SK-N-SH treated with all-trans-retinoic acid at 6 μM for 48 hours (cell line): ENCODE measurements at regions not wholly inside any gene's neighbourhood (a gene's known extent, or its start where the extent isn't known, plus 50 kb on each side); places are given as distances from the start of the nearest gene placed in this dataset.

Source experiments
- GLIS3 ChIP-seq: fragments of 250-450 bp; sonication (Bioruptor Pico); IDR thresholded peaks from 2 replicates; pipeline ENCODE4 v1.5.0; 2020; ENCODE audit warnings: mild to moderate bottlenecking, moderate library complexity
- ISL1 ChIP-seq: fragments of 250-450 bp; sonication (Bioruptor Pico); IDR thresholded peaks from 2 replicates; pipeline ENCODE4 v2.1.2; 2022; ENCODE audit warnings: mild to moderate bottlenecking, moderate library complexity
- OSR1 ChIP-seq: fragments of 250-450 bp; sonication (Bioruptor Pico); IDR thresholded peaks from 2 replicates; pipeline ENCODE4 v1.8.0; 2022; ENCODE audit warnings: moderate library complexity, mild to moderate bottlenecking, inconsistent platforms
- PATZ1 ChIP-seq: fragments of 250-450 bp; sonication (Bioruptor Pico); IDR thresholded peaks from 2 replicates; pipeline ENCODE4 v1.8.0; 2020; ENCODE audit warnings: mild to moderate bottlenecking, moderate library complexity, borderline replicate concordance
- POU6F1 ChIP-seq: fragments of 250-450 bp; sonication (Bioruptor Pico); IDR thresholded peaks from 2 replicates; pipeline ENCODE4 v1.8.0; 2021; ENCODE audit warnings: low read depth, mild to moderate bottlenecking, moderate library complexity, borderline replicate concordance
- SNAI2 ChIP-seq: fragments of 250-450 bp; sonication (Bioruptor Pico); IDR thresholded peaks from 2 replicates; pipeline ENCODE4 v1.5.0; 2020; ENCODE audit warnings: mild to moderate bottlenecking, moderate library complexity
- TCF4 ChIP-seq: fragments of 250-450 bp; sonication (Bioruptor Pico); IDR thresholded peaks from 2 replicates; pipeline ENCODE4 v1.8.0; 2021; ENCODE audit warnings: mild to moderate bottlenecking, moderate library complexity, borderline replicate concordance
- ZC3H10 ChIP-seq: fragments of 250-450 bp; sonication (Bioruptor Pico); IDR thresholded peaks from 2 replicates; pipeline ENCODE4 v1.5.1; 2021; ENCODE audit warnings: mild to moderate bottlenecking, moderate library complexity
- ZNF70 ChIP-seq: fragments of 450-650 bp; formaldehyde crosslinking; IDR thresholded peaks from 2 replicates; pipeline ENCODE4 v1.5.0; 2020; ENCODE audit warnings: mild to moderate bottlenecking, moderate library complexity

GRCh38 chr4:107404591-107405300, 315.3 kb downstream of the PAPSS1 start:
- TF ChIP-seq GLIS3 (CRISPR knock-in tag) = no peak
- no peak for TF ChIP-seq TCF4 (CRISPR knock-in tag)
- no peak for TF ChIP-seq OSR1
- TF ChIP-seq ISL1 (CRISPR knock-in tag) = no peak
- TF ChIP-seq ZC3H10 (CRISPR knock-in tag) = no peak
- TF ChIP-seq SNAI2 (CRISPR knock-in tag) = no peak
- TF ChIP-seq POU6F1 = no peak
- TF ChIP-seq ZNF70 (CRISPR knock-in tag) = no peak
- TF ChIP-seq PATZ1 (CRISPR knock-in tag) = no peak
